VCaP (cell line): ENCODE measurements at regions not wholly inside any gene's neighbourhood (a gene's known extent, or its start where the extent isn't known, plus 50 kb on each side); places are given as distances from the start of the nearest gene placed in this dataset.

ENCODE experiments used
- H3K27ac ChIP-seq: fragments of 450-650 bp; 2 replicates; pipeline ENCODE4 v1.5.1; 2017
- CTCF ChIP-seq: fragments of 450-650 bp; conservative IDR thresholded peaks from 2 replicates; pipeline ENCODE4 v1.5.1; 2017; ENCODE audit warnings: mild to moderate bottlenecking, moderate library complexity

GRCh38 chr5:143761663-143762062, 50.3 kb upstream of the HMHB1 start:
- no peak overlapping the region for H3K27ac ChIP-seq

GRCh38 chr5:143760755-143761154, 51.2 kb upstream of the HMHB1 start:
- no peak for TF ChIP-seq CTCF
- H3K27ac ChIP-seq: no peak overlapping the region

More at GRCh38 chr5:143761663-143762062, 50.3 kb upstream of the HMHB1 start:
- no peak for TF ChIP-seq CTCF

- H3K27ac ChIP-seq: no peak overlapping the region
Measured at GRCh38 chr5:143760131-143760505, 51.8 kb upstream of the HMHB1 start.

GRCh38 chr5:143759396-143760130, 52.4 kb upstream of the HMHB1 start:
- no peak for TF ChIP-seq CTCF
- H3K27ac ChIP-seq: no peak overlapping the region

More at GRCh38 chr5:143760131-143760505, 51.8 kb upstream of the HMHB1 start:
- no peak for TF ChIP-seq CTCF

- no peak for TF ChIP-seq CTCF
Measured at GRCh38 chr5:143758750-143759149, 53.2 kb upstream of the HMHB1 start.

GRCh38 chr5:143758015-143758414, 53.9 kb upstream of the HMHB1 start:
- no peak for TF ChIP-seq CTCF
- no peak overlapping the region for H3K27ac ChIP-seq

More at GRCh38 chr5:143758750-143759149, 53.2 kb upstream of the HMHB1 start:
- no peak overlapping the region for H3K27ac ChIP-seq

- no peak for TF ChIP-seq CTCF
- H3K27ac ChIP-seq: no peak overlapping the region
Measured at GRCh38 chr5:143757116-143757515, 54.8 kb upstream of the HMHB1 start.
